ENCODE measurements at regions not wholly inside any gene's neighbourhood (a gene's known extent, or its start where the extent isn't known, plus 50 kb on each side); places are given as distances from the start of the nearest gene placed in this dataset.

DNA sequence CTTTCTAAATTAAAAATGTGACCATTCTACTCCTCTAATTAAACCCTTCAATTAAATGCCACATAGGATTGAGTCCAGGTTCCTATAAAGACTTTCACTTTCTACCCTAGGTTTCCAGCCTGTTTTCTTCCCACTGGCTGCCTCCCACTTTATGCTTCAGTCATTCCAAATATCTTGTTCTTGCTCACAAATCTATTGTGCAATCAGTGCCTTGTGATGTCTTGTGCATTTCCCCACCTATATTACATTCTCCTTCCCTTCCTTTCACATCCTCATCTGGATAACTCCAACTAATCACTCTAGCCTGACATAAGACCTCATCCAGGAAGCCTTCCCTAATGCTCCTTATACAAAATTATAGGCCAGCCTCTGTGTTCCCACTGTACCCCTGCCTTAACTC is 281.7 kb upstream of the LRATD1 start:
- H3K4me1 ChIP-seq, result no peaks in the 10 kb centered on the region
- H3K27me3 ChIP-seq, result no peaks in the 10 kb centered on the region
- H3K27ac ChIP-seq, result no peak overlapping the region
- intact Hi-C loops (cut with DNase I; ENCODE audit: low total_unique reads), result no loop called here
- no peaks in the 10 kb centered on the region for H3K36me3 ChIP-seq
- no peak for DNase-seq
- H3K4me3 ChIP-seq, result no peak overlapping the region
- TF ChIP-seq, protein P1, sequence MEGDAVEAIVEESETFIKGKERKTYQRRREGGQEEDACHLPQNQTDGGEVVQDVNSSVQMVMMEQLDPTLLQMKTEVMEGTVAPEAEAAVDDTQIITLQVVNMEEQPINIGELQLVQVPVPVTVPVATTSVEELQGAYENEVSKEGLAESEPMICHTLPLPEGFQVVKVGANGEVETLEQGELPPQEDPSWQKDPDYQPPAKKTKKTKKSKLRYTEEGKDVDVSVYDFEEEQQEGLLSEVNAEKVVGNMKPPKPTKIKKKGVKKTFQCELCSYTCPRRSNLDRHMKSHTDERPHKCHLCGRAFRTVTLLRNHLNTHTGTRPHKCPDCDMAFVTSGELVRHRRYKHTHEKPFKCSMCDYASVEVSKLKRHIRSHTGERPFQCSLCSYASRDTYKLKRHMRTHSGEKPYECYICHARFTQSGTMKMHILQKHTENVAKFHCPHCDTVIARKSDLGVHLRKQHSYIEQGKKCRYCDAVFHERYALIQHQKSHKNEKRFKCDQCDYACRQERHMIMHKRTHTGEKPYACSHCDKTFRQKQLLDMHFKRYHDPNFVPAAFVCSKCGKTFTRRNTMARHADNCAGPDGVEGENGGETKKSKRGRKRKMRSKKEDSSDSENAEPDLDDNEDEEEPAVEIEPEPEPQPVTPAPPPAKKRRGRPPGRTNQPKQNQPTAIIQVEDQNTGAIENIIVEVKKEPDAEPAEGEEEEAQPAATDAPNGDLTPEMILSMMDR (IDR thresholded peaks at IDR 0.05), result no peak
- no peaks in the 10 kb centered on the region for H3K9me3 ChIP-seq

DNA sequence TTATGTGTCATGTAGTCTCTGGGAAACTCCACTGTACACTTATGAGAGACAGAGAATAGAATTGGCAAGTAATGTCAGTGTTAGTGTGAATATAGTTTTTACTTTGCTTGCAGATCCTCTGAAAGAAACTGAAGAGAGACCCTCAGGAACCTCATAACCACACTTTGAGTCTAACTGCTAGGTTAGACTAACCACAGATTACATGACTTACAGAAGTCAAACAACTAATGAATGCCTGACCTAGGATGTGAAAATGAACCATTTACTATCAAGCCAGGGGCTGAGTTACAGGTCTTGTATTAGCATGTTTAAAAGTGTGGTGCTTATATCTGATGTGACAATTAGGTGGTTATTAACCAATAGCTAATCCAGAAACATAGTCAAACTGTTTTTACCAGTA is 280.4 kb upstream of the LRATD1 start:
- Histone ChIP-seq H3K4me3 (no peak overlapping the region), H3K9me3 (no peaks in the 10 kb centered on the region), H3K4me1 (no peaks in the 10 kb centered on the region), H3K36me3 (no peaks in the 10 kb centered on the region), H3K27ac (no peak overlapping the region), H3K27me3 (no peaks in the 10 kb centered on the region)
- TF ChIP-seq, protein P1 (IDR thresholded peaks at IDR 0.05), result no peak
- intact Hi-C loops (cut with DNase I; ENCODE audit: low total_unique reads), result no loop called here
- no peak for DNase-seq

DNA sequence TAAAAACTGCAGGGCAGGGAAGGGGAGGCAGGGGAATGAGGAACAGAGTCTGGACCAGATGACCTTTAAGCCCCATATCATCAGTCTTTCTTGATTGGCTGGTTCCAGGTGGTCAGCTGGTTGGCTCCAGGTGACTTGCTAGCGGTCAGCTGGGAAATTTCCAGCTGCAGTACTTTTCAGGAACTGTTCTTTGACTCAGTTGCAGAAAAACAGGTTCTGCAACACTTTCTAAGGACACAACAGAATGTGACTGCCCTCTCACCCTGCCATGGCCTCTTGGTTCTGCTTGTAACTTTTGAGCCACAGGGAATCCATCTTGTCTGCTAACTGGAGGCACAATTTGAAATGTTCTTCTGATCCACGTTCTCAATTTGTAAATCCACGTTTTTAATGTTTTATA is 278.3 kb upstream of the LRATD1 start:
- intact Hi-C loops (cut with DNase I; ENCODE audit: low total_unique reads), result no loop called here
- no peaks in the 10 kb centered on the region for H3K36me3 ChIP-seq
- no peaks in the 10 kb centered on the region for H3K9me3 ChIP-seq
- no peaks in the 10 kb centered on the region for H3K4me1 ChIP-seq
- no peaks in the 10 kb centered on the region for H3K27me3 ChIP-seq
- no peak for DNase-seq
- H3K27ac ChIP-seq, result no peak overlapping the region
- H3K4me3 ChIP-seq, result no peak overlapping the region
- TF ChIP-seq, protein P1 (IDR thresholded peaks at IDR 0.05), result no peak

DNA sequence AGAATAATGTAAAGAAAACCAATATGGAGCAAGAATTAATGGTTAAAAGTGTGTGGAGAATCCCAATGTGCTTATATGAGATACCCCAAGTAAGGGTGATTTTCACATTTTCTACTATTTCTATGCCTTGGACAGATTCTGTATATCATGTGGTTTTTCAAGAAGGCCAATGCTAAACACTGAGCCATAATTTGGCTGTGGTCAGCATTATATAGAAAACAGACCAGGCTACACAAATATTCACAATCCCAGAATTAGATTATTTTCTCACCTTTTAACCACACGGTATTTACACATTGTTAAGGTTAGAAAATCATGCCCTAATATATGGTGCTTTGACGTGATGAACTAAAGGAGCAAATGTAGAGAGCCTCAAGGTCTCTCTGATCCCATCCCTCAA is 277.4 kb upstream of the LRATD1 start:
- H3K36me3 ChIP-seq, result no peaks in the 10 kb centered on the region
- no peak overlapping the region for H3K27ac ChIP-seq
- no peak overlapping the region for H3K4me3 ChIP-seq
- no peaks in the 10 kb centered on the region for H3K9me3 ChIP-seq
- no peaks in the 10 kb centered on the region for H3K4me1 ChIP-seq
- DNase-seq, result no peak
- intact Hi-C loops (cut with DNase I; ENCODE audit: low total_unique reads), result no loop called here
- H3K27me3 ChIP-seq, result no peaks in the 10 kb centered on the region
- TF ChIP-seq, protein P1 (IDR thresholded peaks at IDR 0.05), result no peak

DNA sequence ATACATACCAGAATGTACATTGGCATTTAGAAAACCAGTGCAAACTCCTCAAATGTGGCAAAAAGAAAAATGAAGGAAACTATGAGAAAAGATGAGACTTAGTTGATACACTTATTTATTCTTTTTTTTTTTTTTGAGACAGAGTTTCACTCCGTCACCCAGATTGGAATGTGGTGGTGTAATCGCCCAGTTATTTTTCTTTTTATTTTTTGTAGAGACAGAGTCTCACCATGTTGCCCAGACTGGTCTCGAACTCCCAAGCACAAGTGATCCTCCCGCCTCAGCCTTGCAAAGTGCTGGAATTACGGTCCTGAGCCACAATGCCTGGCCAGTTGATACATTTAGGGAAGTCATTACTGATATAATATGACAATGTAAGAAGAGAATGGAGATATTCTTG is 274.2 kb upstream of the LRATD1 start:
- TF ChIP-seq, protein P1 (IDR thresholded peaks at IDR 0.05), result no peak

DNA sequence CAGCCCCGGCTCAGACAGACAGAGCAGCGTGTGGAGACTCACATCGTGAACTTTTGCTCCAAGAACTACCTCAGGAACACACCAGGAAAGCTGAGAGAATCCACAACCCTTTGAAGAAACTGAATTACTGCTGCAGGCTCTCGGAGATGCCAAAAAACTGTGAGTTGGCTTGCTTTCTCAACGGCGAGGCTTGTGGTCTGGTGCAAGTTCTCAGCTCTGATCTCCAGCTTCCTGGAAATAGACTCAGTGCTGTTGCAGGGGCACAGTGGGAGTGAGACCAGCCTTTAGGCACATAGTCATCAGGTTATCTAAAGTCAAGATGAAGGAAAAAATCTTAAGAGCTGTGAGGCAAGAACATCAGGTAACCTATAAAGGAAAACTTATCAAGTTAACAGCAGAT is 273.7 kb upstream of the LRATD1 start:
- Histone ChIP-seq H3K4me1 (no peaks in the 10 kb centered on the region), H3K27ac (no peak overlapping the region), H3K27me3 (no peaks in the 10 kb centered on the region), H3K4me3 (no peak overlapping the region), H3K9me3 (no peaks in the 10 kb centered on the region), H3K36me3 (no peaks in the 10 kb centered on the region)
- DNase-seq, result no peak
- intact Hi-C loops (cut with DNase I; ENCODE audit: low total_unique reads), result no loop called here
- TF ChIP-seq, protein P1 (IDR thresholded peaks at IDR 0.05), result no peak

More for the DNA sequence above, 274.2 kb upstream of the LRATD1 start:
- DNase-seq, result no peak
- Histone ChIP-seq H3K9me3 (no peaks in the 10 kb centered on the region), H3K27ac (no peak overlapping the region), H3K4me1 (no peaks in the 10 kb centered on the region), H3K36me3 (no peaks in the 10 kb centered on the region), H3K4me3 (no peak overlapping the region), H3K27me3 (no peaks in the 10 kb centered on the region)
- intact Hi-C loops (cut with DNase I; ENCODE audit: low total_unique reads), result no loop called here

All from tibial artery (tissue), 4 donors.